Thymus (tissue), 11 donors: ENCODE measurements at regions not wholly inside any gene's neighbourhood (a gene's known extent, or its start where the extent isn't known, plus 50 kb on each side); places are given as distances from the start of the nearest gene placed in this dataset.

Source experiments
- DNase-seq, 9 donors: peaks; one replicate each; pipeline ENCODE4 v3.0.0-alpha.2; 2013; ENCODE audit warnings: low spot score in 9 of 9, low read depth in 6 of 9, missing footprints in 1 of 9
- H3K27ac ChIP-seq, 2 donors: one replicate each; pipeline ENCODE4 v1.5.1; 2013; ENCODE audit warnings: control low read depth in 1 of 2, low read depth in 1 of 2, low read length in 1 of 2, mild to moderate bottlenecking in 1 of 2, moderate library complexity in 1 of 2
- H3K27me3 ChIP-seq, 2 donors: one replicate each; pipeline ENCODE4 v1.5.1; 2013; ENCODE audit warnings: low read length in 1 of 2; ENCODE audit not compliant: control insufficient read depth in 2 of 2, insufficient read depth in 1 of 2
- H3K36me3 ChIP-seq, 2 donors: one replicate each; pipeline ENCODE4 v1.5.1; 2013; ENCODE audit warnings: low read length in 1 of 2, mild to moderate bottlenecking in 1 of 2, moderate library complexity in 1 of 2; ENCODE audit not compliant: control insufficient read depth in 2 of 2, insufficient read depth in 2 of 2
- H3K4me1 ChIP-seq, 2 donors: one replicate each; pipeline ENCODE4 v1.5.1; 2013; ENCODE audit warnings: low read length in 2 of 2; ENCODE audit not compliant: control insufficient read depth in 2 of 2, insufficient read depth in 2 of 2
- H3K4me3 ChIP-seq, 2 donors: one replicate each; pipeline ENCODE4 v1.5.1; 2013; ENCODE audit warnings: low read length in 2 of 2, control low read depth in 1 of 2, mild to moderate bottlenecking in 1 of 2
- H3K9me3 ChIP-seq, 2 donors: one replicate each; pipeline ENCODE4 v1.5.1; 2013; ENCODE audit warnings: low read length in 1 of 2, mild to moderate bottlenecking in 1 of 2; ENCODE audit not compliant: control insufficient read depth in 2 of 2, insufficient read depth in 1 of 2
- WGBS: extraction: QIAGEN DNeasy Blood & Tissue Kit; methylation state at CpG from one replicate; pipeline ENCODE4 v1.1.7; 2013; 5-methylcytosine and 5-hydroxymethylcytosine counted together
- donor health status: healthy.

DNA sequence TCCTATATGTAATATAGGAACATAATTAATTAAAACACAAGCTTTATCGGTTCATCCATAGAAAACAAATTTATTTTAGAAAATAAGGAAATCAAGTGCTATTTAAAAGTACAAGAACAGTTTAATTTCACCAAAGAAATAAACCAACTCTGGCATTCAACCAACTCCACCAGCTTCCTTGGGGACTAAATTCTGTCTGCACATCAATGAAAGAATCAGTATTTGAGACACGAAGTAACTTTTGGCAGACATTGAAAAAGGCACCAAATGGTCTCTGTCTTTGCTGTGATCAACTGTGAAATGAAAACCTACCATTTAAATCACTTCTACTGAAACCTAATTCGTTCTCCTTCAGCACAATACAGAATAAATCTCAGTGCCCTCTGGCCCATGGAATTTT is 719.7 kb upstream of the GRIA3 start:
- H3K4me3 ChIP-seq: no peak overlapping the region
- no peaks in the 10 kb centered on the region for H3K4me1 ChIP-seq
- WGBS: 72% methylated on average over 3 of the region's 3 CpGs
- H3K27ac ChIP-seq: no peak overlapping the region
- no peaks in the 10 kb centered on the region for H3K27me3 ChIP-seq
- no peaks in the 10 kb centered on the region for H3K36me3 ChIP-seq
- DNase-seq: no peak
- no peaks in the 10 kb centered on the region for H3K9me3 ChIP-seq

DNA sequence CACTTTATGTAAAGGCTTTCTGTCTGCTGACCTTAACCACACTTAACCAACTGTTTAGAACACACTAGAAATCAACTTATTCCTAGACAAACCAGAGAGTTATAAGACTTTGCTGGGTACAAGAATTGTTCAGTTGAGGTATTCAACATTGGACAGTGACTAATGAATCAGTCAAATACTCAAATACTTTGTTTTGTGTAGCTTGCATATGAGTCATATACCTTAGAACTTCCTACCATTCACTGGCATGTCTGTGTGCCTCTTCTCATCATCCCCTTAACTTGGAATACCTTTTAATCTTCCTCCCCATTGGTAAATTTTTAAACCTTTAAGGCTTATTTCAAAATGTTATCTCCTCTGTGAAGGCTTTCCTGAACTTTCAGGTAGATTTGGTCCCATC is 708.8 kb upstream of the GRIA3 start:
- no peaks in the 10 kb centered on the region for H3K4me1 ChIP-seq
- H3K9me3 ChIP-seq: no peaks in the 10 kb centered on the region
- no peak overlapping the region for H3K27ac ChIP-seq
- no peaks in the 10 kb centered on the region for H3K36me3 ChIP-seq
- no peak overlapping the region for H3K4me3 ChIP-seq
- DNase-seq: no peak
- no peaks in the 10 kb centered on the region for H3K27me3 ChIP-seq

DNA sequence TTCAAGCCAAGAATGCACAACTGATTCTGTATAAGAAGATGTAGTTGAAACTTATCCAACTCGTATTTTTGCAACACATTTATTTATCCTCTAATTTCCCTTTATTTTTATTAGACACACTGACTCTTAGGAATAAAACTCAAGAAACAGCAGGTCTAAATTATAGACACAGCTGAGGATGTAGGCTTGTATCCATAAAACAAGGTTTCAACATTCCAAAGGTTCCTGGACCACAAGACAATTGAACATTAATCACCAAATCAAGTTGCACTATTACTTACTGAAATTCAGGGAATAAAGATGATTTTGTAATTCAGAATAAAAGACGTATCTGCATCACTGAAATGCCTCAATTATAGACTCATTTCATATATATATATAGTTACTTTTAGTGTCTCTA is 683.5 kb upstream of the GRIA3 start:
- no peaks in the 10 kb centered on the region for H3K9me3 ChIP-seq
- no peaks in the 10 kb centered on the region for H3K27me3 ChIP-seq
- no peak overlapping the region for H3K4me3 ChIP-seq
- H3K4me1 ChIP-seq: no peaks in the 10 kb centered on the region
- no peak overlapping the region for H3K27ac ChIP-seq
- no peak for DNase-seq
- WGBS: 93% methylated on average over 2 of the region's 2 CpGs
- H3K36me3 ChIP-seq: no peaks in the 10 kb centered on the region

DNA sequence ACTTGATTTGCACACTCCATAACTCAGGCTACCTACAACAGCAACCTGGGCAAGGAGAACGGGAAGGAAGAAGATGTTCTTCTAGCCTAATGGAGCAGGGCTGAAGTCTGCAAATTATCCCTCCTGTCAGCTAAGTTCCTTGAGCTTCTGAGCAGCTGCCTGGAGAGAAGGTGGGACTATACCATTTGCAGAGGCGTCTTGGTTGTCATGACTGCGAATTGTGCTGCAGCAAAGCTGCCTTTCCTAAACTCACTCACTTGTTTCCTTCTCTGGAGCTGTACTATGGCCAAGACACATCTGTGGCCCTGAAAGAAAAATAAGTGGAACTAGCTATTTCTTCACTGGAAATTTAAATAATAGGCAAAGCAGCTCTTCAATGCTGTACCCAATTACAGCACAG is 682.4 kb upstream of the GRIA3 start:
- DNase-seq: no peak
- no peaks in the 10 kb centered on the region for H3K36me3 ChIP-seq
- H3K4me1 ChIP-seq: no peaks in the 10 kb centered on the region
- H3K27ac ChIP-seq: no peak overlapping the region
- H3K9me3 ChIP-seq: no peaks in the 10 kb centered on the region
- H3K27me3 ChIP-seq: no peaks in the 10 kb centered on the region
- H3K4me3 ChIP-seq: no peak overlapping the region
- WGBS: 84% methylated on average over 3 of the region's 3 CpGs

DNA sequence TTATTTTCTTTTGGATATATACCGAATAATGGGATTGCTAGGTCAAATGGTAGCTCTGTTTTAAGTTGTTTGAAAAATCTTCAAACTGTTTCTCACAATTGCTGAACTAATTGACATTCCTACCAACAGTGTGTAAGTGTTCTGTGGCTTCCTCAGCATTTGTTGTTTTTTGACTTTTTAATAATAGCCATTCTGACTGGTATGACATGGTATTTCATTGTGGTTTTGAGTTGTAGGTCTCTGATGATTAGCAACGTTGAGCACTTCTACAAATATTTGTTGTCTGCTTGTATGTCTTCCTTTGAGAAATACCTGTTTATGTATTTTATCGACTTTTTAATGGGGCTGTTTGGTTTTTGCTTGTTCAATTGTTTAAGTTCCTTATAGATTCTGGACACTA is 680.1 kb upstream of the GRIA3 start:
- Histone ChIP-seq H3K36me3 (no peaks in the 10 kb centered on the region), H3K4me1 (no peaks in the 10 kb centered on the region), H3K27ac (no peak overlapping the region), H3K27me3 (no peaks in the 10 kb centered on the region), H3K4me3 (no peak overlapping the region), H3K9me3 (no peaks in the 10 kb centered on the region)
- WGBS: 83% methylated on average over 3 of the region's 3 CpGs
- no peak for DNase-seq

DNA sequence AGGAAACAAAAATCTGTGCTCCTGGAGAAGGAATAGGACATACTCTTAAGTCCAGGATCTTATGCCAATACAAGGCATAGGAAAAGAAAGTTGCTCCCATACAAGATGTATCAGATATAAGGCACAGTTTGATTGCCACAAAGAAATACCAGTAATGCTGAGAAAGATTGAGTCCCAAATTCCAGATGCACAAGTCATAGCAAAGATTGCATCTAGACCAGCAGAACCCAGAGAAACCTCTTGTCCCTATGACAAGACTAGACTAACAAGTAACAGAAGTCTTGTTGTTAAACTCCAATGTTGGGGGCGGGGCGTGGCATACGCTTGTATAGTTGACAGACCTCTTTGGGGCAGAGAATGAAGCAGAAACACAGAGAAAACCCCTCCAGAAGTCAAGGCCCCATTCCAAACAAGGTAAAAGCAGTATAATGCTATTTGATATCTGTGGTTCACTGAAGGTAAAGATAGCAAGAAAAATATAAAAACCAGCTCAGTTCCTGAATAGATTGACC is 671.5 kb upstream of the GRIA3 start:
- Histone ChIP-seq H3K27me3 (no peaks in the 10 kb centered on the region), H3K4me3 (no peak overlapping the region), H3K27ac (no peak overlapping the region), H3K9me3 (no peaks in the 10 kb centered on the region), H3K36me3 (no peaks in the 10 kb centered on the region), H3K4me1 (no peaks in the 10 kb centered on the region)
- no peak for DNase-seq
- 92% methylated on average over 3 of the region's 3 CpGs for WGBS

DNA sequence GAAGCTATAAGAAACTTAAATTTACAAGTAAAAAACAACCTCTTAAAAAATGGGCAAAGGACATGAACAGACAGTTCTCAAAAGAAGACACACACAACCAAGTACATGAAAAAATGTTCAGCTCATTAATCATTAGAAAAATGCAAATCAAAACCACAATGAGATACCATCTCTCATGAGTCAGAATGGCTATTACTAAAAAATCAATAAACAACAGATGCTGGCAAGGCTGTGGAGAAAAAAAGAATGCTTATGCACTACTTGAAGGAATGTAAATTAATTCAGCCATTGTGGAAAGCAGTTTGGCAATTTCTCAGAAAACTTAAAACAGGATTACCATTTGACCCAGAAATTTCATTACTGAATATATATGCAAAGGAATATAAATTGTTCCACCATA is 666.3 kb upstream of the GRIA3 start:
- Histone ChIP-seq H3K36me3 (no peaks in the 10 kb centered on the region), H3K9me3 (no peaks in the 10 kb centered on the region), H3K27me3 (no peaks in the 10 kb centered on the region), H3K4me3 (no peak overlapping the region), H3K4me1 (no peaks in the 10 kb centered on the region), H3K27ac (no peak overlapping the region)
- DNase-seq: no peak

DNA sequence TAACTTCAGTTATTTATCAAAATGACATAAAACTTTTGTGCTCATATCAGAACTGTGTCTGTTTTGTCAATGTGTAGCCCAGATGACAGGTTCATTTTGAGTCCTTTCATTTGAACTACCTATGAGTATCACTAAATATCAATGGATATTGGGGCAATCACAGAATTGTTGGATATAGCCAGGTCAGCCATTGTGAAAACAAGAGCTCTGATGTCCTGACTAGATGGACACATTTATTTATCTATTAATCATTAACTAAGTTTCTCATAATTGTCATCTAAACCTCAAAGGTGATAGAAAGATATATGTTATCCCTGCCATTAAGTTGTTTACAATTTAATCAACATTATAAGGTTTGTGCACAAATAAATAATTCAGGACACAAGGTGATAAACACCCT is 638.3 kb upstream of the GRIA3 start:
- H3K4me1 ChIP-seq: no peaks in the 10 kb centered on the region
- no peak overlapping the region for H3K27ac ChIP-seq
- H3K4me3 ChIP-seq: no peak overlapping the region
- H3K9me3 ChIP-seq: no peaks in the 10 kb centered on the region
- DNase-seq: no peak
- no peaks in the 10 kb centered on the region for H3K27me3 ChIP-seq
- no peaks in the 10 kb centered on the region for H3K36me3 ChIP-seq

DNA sequence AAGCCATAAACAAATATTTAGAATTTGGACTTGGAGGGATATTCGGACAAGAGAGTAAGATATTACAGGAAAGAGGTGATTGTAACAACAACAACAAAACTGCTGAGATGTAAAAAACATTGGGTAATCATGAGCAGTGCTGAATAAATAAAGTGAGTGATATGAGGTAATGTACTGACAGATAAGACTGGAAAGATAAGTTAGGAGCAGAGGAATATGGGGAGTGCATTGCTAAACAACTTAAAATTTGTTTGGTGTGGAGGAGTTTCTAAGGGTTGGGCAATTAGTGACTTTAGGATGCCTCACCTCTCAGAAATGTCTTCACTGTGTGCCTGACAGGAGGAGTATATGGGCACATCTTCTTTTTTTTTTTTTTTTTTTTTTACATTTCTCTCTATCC is 637.8 kb upstream of the GRIA3 start:
- WGBS: 98% methylated on average over 1 of the region's 1 CpG
- Histone ChIP-seq H3K27ac (no peak overlapping the region), H3K4me3 (no peak overlapping the region), H3K9me3 (no peaks in the 10 kb centered on the region), H3K4me1 (no peaks in the 10 kb centered on the region), H3K36me3 (no peaks in the 10 kb centered on the region), H3K27me3 (no peaks in the 10 kb centered on the region)
- no peak for DNase-seq

DNA sequence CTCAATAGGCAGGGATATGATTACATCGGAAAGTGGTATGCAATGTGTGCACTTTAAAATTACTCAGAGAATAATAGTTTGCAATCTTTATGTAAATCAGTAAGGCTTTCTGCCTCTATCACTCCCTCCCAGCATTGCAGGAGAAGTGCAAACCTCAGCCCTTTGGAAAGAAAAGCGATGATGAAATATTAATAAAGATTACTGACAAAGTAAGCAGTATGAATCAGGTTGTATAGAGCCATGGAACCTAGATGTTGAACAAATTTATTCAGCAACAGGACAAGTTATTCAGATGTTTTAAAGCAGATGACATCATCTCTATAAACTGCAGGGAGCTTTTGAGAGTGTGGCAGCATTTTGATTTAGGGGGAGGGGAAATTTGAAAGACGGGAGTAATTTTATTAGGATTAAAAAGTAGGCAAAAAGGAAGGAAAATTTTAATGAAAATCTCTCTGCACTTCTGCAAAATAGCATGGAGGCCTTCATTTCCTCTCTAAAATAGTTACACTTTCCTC is 631.7 kb upstream of the GRIA3 start:
- no peak overlapping the region for H3K27ac ChIP-seq
- H3K27me3 ChIP-seq: no peaks in the 10 kb centered on the region
- H3K9me3 ChIP-seq: peaks cover 0 to 3% of the 10 kb centered on the region in 2 donors
- 97% methylated on average over 3 of the region's 3 CpGs for WGBS
- H3K36me3 ChIP-seq: no peaks in the 10 kb centered on the region
- H3K4me1 ChIP-seq: no peaks in the 10 kb centered on the region
- no peak for DNase-seq
- H3K4me3 ChIP-seq: no peak overlapping the region
